Vagina (tissue), 2 donors: ENCODE measurements at regions not wholly inside any gene's neighbourhood (a gene's known extent, or its start where the extent isn't known, plus 50 kb on each side); places are given as distances from the start of the nearest gene placed in this dataset.

Experiments used
- POLR2A ChIP-seq, 2 donors: fragments of 450-650 bp; IDR thresholded peaks; one replicate each; pipeline ENCODE4 v1.6.1; 2017; ENCODE audit warnings: antibody characterized with exemption in 2 of 2, mild to moderate bottlenecking in 2 of 2, moderate library complexity in 2 of 2
- POLR2AphosphoS5 ChIP-seq, 2 donors: sonication (generic); formaldehyde crosslinking; IDR thresholded peaks; one replicate each; pipeline ENCODE4 v1.9.0; 2017; ENCODE audit warnings: antibody characterized with exemption in 2 of 2, mild to moderate bottlenecking in 2 of 2, low read depth in 1 of 2; ENCODE audit not compliant: insufficient read depth in 1 of 2
- TF ChIP-seq, protein P1 (sequence below), 3 experiments: fragments of 450-650 bp in 2 of 3; fragments of 200-600 bp in 1 of 3; sonication (generic) in 1 of 3; IDR thresholded peaks; one replicate each; pipeline ENCODE4 v1.5.1; 2017 to 2019; ENCODE audit warnings: antibody characterized with exemption in 3 of 3, mild to moderate bottlenecking in 2 of 3, moderate library complexity in 2 of 3

DNA sequence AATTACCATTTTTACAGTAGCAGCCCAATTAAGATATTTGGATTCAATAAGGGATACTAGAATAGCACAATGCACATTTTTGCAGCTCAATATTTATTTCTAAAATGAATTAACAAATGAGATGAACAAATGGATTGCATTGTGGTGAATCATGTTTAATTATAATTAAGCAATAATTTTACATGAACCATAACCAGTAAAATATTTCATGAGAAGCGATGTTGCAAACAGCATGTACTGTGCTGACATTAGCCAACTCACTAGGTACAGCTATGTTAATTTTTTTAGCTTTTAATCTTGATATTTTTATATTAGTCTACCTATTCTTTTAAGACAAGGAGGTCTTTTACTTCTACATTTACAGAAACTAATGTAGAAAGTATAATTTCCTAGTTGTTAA lies 399.1 kb upstream of the AKR1E2 start:
- TF ChIP-seq, protein P1, sequence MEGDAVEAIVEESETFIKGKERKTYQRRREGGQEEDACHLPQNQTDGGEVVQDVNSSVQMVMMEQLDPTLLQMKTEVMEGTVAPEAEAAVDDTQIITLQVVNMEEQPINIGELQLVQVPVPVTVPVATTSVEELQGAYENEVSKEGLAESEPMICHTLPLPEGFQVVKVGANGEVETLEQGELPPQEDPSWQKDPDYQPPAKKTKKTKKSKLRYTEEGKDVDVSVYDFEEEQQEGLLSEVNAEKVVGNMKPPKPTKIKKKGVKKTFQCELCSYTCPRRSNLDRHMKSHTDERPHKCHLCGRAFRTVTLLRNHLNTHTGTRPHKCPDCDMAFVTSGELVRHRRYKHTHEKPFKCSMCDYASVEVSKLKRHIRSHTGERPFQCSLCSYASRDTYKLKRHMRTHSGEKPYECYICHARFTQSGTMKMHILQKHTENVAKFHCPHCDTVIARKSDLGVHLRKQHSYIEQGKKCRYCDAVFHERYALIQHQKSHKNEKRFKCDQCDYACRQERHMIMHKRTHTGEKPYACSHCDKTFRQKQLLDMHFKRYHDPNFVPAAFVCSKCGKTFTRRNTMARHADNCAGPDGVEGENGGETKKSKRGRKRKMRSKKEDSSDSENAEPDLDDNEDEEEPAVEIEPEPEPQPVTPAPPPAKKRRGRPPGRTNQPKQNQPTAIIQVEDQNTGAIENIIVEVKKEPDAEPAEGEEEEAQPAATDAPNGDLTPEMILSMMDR (IDR thresholded peaks at IDR 0.05), result no peak
- TF ChIP-seq POLR2A (IDR thresholded peaks at IDR 0.05) (no peak), POLR2AphosphoS5 (IDR thresholded peaks at IDR 0.05; ENCODE audit: insufficient read depth in 1 of 2, low read depth in 1 of 2) (no peak)
